Nephron progenitor cell (in vitro differentiated cells): ENCODE measurements at regions not wholly inside any gene's neighbourhood (a gene's known extent, or its start where the extent isn't known, plus 50 kb on each side); places are given as distances from the start of the nearest gene placed in this dataset.

Experiments
- DNase-seq: peaks from one replicate; pipeline ENCODE4 v3.0.0; 2021
- H3K27ac Mint-ChIP-seq: 2 replicates; pipeline ENCODE4 v1.8.0; 2021; ENCODE audit warnings: mild to moderate bottlenecking, moderate library complexity, mixed read lengths
- H3K27me3 Mint-ChIP-seq: 2 replicates; pipeline ENCODE4 v1.8.0; 2021; ENCODE audit warnings: mild to moderate bottlenecking, low read depth, mixed read lengths; ENCODE audit not compliant: poor library complexity
- H3K36me3 Mint-ChIP-seq: 2 replicates; pipeline ENCODE4 v1.8.0; 2021; ENCODE audit warnings: low read depth, mixed read lengths
- H3K4me1 Mint-ChIP-seq: 2 replicates; pipeline ENCODE4 v1.8.0; 2021; ENCODE audit warnings: mixed read lengths
- H3K4me3 Mint-ChIP-seq: 2 replicates; pipeline ENCODE4 v1.8.0; 2021; ENCODE audit warnings: mild to moderate bottlenecking, moderate library complexity, mixed read lengths
- H3K9me3 Mint-ChIP-seq: 2 replicates; pipeline ENCODE4 v1.8.0; 2021; ENCODE audit warnings: mild to moderate bottlenecking, moderate library complexity, mixed read lengths
- CTCF ChIP-seq: fragments of 200-600 bp; sonication (generic); IDR thresholded peaks from 2 replicates; pipeline ENCODE4 v1.5.0; 2021; ENCODE audit warnings: antibody characterized with exemption

- no peaks in the 10 kb centered on the region for H3K36me3 Mint-ChIP-seq
- no peaks in the 10 kb centered on the region for H3K27me3 Mint-ChIP-seq
- H3K27ac Mint-ChIP-seq, result no peak overlapping the region
- no peak overlapping the region for H3K4me3 Mint-ChIP-seq
- DNase-seq, result no peak
- no peak for TF ChIP-seq CTCF
- H3K9me3 Mint-ChIP-seq, result no peaks in the 10 kb centered on the region
- no peaks in the 10 kb centered on the region for H3K4me1 Mint-ChIP-seq
Observed at GRCh38 chr3:144282313-144282712, 310.7 kb downstream of the DIPK2A start.

- Mint-ChIP-seq H3K4me1 (no peaks in the 10 kb centered on the region), H3K36me3 (no peaks in the 10 kb centered on the region), H3K4me3 (no peak overlapping the region), H3K27ac (no peak overlapping the region), H3K27me3 (peaks cover 4% of the 10 kb centered on the region), H3K9me3 (no peaks in the 10 kb centered on the region)
- no peak for DNase-seq
- TF ChIP-seq CTCF, result no peak
Observed at GRCh38 chr3:144286235-144286910, 314.8 kb downstream of the DIPK2A start.

GRCh38 chr3:144287001-144287400 lies 315.4 kb downstream of the DIPK2A start:
- no peak for DNase-seq
- no peaks in the 10 kb centered on the region for H3K4me1 Mint-ChIP-seq
- no peak overlapping the region for H3K27ac Mint-ChIP-seq
- H3K4me3 Mint-ChIP-seq, result no peak overlapping the region
- H3K27me3 Mint-ChIP-seq, result peaks cover 4% of the 10 kb centered on the region
- peaks cover 5% of the 10 kb centered on the region for H3K9me3 Mint-ChIP-seq
- no peak for TF ChIP-seq CTCF
- H3K36me3 Mint-ChIP-seq, result no peaks in the 10 kb centered on the region

GRCh38 chr3:144289057-144289456 lies 317.4 kb downstream of the DIPK2A start:
- H3K27me3 Mint-ChIP-seq, result peaks cover 4% of the 10 kb centered on the region
- no peak overlapping the region for H3K27ac Mint-ChIP-seq
- H3K4me3 Mint-ChIP-seq, result no peak overlapping the region
- H3K36me3 Mint-ChIP-seq, result no peaks in the 10 kb centered on the region
- no peaks in the 10 kb centered on the region for H3K4me1 Mint-ChIP-seq
- no peak for DNase-seq
- H3K9me3 Mint-ChIP-seq, result peaks cover 11% of the 10 kb centered on the region
- TF ChIP-seq CTCF, result no peak

- Mint-ChIP-seq H3K4me3 (no peak overlapping the region), H3K27ac (no peak overlapping the region)
Observed at GRCh38 chr3:144294659-144295538, 323.3 kb downstream of the DIPK2A start.

More at GRCh38 chr3:144294659-144295538, 323.3 kb downstream of the DIPK2A start:
- Mint-ChIP-seq H3K36me3 (no peaks in the 10 kb centered on the region), H3K9me3 (peaks cover 11% of the 10 kb centered on the region), H3K27me3 (peaks cover 3% of the 10 kb centered on the region), H3K4me1 (no peaks in the 10 kb centered on the region)
- TF ChIP-seq CTCF, result no peak
- no peak for DNase-seq
